G401.6 (cell line): ENCODE measurements at regions not wholly inside any gene's neighbourhood (a gene's known extent, or its start where the extent isn't known, plus 50 kb on each side); places are given as distances from the start of the nearest gene placed in this dataset.

Source experiments
- FAIRE-seq: peaks from 2 replicates; lab custom pipeline; 2012; peaks lifted over from hg19 to GRCh38; lab: Jason Lieb, UNC

GRCh38 chr22:47847131-47847890, 1084.9 kb downstream of the TBC1D22A start:
- FAIRE-seq: no peak

GRCh38 chr22:47846206-47846605, 1083.8 kb downstream of the TBC1D22A start:
- no peak for FAIRE-seq

GRCh38 chr22:47842119-47842518, 1079.7 kb downstream of the TBC1D22A start:
- FAIRE-seq: no peak

- no peak for FAIRE-seq
Observed at GRCh38 chr22:47841156-47841555, 1078.7 kb downstream of the TBC1D22A start.

- no peak for FAIRE-seq
Observed at GRCh38 chr22:47839595-47840227, 1077.3 kb downstream of the TBC1D22A start.

- FAIRE-seq: no peak
Observed at GRCh38 chr22:47837703-47838102, 1075.3 kb downstream of the TBC1D22A start.

GRCh38 chr22:47836957-47837356, 1074.5 kb downstream of the TBC1D22A start:
- FAIRE-seq: no peak

- FAIRE-seq: no peak
Observed at GRCh38 chr22:47835726-47836125, 1073.3 kb downstream of the TBC1D22A start.

- FAIRE-seq: no peak
Observed at GRCh38 chr22:47826016-47826415, 1063.6 kb downstream of the TBC1D22A start.

- FAIRE-seq: no peak
Observed at GRCh38 chr22:47822422-47822821, 1060.0 kb downstream of the TBC1D22A start.

- no peak for FAIRE-seq
Observed at GRCh38 chr22:47818496-47818895, 1056.0 kb downstream of the TBC1D22A start.

- no peak for FAIRE-seq
Observed at GRCh38 chr22:47817380-47817779, 1054.9 kb downstream of the TBC1D22A start.

GRCh38 chr22:47816863-47817210, 1054.4 kb downstream of the TBC1D22A start:
- FAIRE-seq: no peak

GRCh38 chr22:47816121-47816862, 1053.8 kb downstream of the TBC1D22A start:
- FAIRE-seq: no peak

GRCh38 chr22:47814474-47814873, 1052.0 kb downstream of the TBC1D22A start:
- no peak for FAIRE-seq

GRCh38 chr22:47813661-47814060, 1051.2 kb downstream of the TBC1D22A start:
- FAIRE-seq: no peak

- FAIRE-seq: no peak
Observed at GRCh38 chr22:47811971-47812370, 1049.5 kb downstream of the TBC1D22A start.

- FAIRE-seq: no peak
Observed at GRCh38 chr22:47810505-47811500, 1048.4 kb downstream of the TBC1D22A start.

- no peak for FAIRE-seq
Observed at GRCh38 chr22:47808886-47809620, 1046.6 kb downstream of the TBC1D22A start.

GRCh38 chr22:47808236-47808635, 1045.8 kb downstream of the TBC1D22A start:
- no peak for FAIRE-seq

GRCh38 chr22:47807506-47807905, 1045.1 kb downstream of the TBC1D22A start:
- no peak for FAIRE-seq
